Epithelial cell of esophagus (primary cell): ENCODE measurements at regions not wholly inside any gene's neighbourhood (a gene's known extent, or its start where the extent isn't known, plus 50 kb on each side); places are given as distances from the start of the nearest gene placed in this dataset.

Experiments used
- DNase-seq: peaks from one replicate; pipeline ENCODE4 v3.0.0; 2010; ENCODE audit warnings: low read depth
- H3K4me3 ChIP-seq: 2 replicates; pipeline ENCODE4 v1.5.1; 2011; ENCODE audit warnings: mild to moderate bottlenecking, low read length, control low read depth
- CTCF ChIP-seq: IDR thresholded peaks from 2 replicates; pipeline ENCODE4 v1.5.1; 2011; ENCODE audit warnings: low read depth, mild to moderate bottlenecking, low read length, control low read depth, inconsistent platforms; ENCODE audit not compliant: insufficient read depth; ENCODE audit errors: missing control alignments

GRCh38 chr3:102089904-102090720, 240.8 kb downstream of the NFKBIZ start:
- no peak for TF ChIP-seq CTCF
- H3K4me3 ChIP-seq, result no peak overlapping the region
- no peak for DNase-seq

GRCh38 chr3:102090721-102091045, 241.4 kb downstream of the NFKBIZ start:
- no peak overlapping the region for H3K4me3 ChIP-seq
- no peak for DNase-seq
- TF ChIP-seq CTCF, result no peak

GRCh38 chr3:102091358-102091757, 242.0 kb downstream of the NFKBIZ start:
- TF ChIP-seq CTCF, result no peak
- no peak for DNase-seq
- H3K4me3 ChIP-seq, result no peak overlapping the region

- no peak overlapping the region for H3K4me3 ChIP-seq
- DNase-seq, result peak; percentile 73
- no peak for TF ChIP-seq CTCF
Observed at GRCh38 chr3:102092617-102093466, 243.5 kb downstream of the NFKBIZ start.

GRCh38 chr3:102094506-102094905, 245.2 kb downstream of the NFKBIZ start:
- H3K4me3 ChIP-seq, result no peak overlapping the region
- DNase-seq, result no peak
- TF ChIP-seq CTCF, result no peak

- TF ChIP-seq CTCF, result no peak
- DNase-seq, result no peak
Observed at GRCh38 chr3:102095383-102095782, 246.1 kb downstream of the NFKBIZ start.

More at GRCh38 chr3:102095383-102095782, 246.1 kb downstream of the NFKBIZ start:
- H3K4me3 ChIP-seq, result no peak overlapping the region
